Loucy (cell line): ENCODE measurements at regions not wholly inside any gene's neighbourhood (a gene's known extent, or its start where the extent isn't known, plus 50 kb on each side); places are given as distances from the start of the nearest gene placed in this dataset.

Experiments
- EZH2phosphoT487 ChIP-seq: fragments of 200-600 bp; IDR thresholded peaks from 2 replicates; pipeline ENCODE4 v1.6.1; 2018; ENCODE audit warnings: antibody characterized with exemption, mild to moderate bottlenecking, moderate library complexity, borderline replicate concordance
- TF ChIP-seq, protein P1 (sequence below): fragments of 200-600 bp; sonication (generic); conservative IDR thresholded peaks from 2 replicates; pipeline ENCODE4 v1.5.1; 2014; ENCODE audit warnings: mild to moderate bottlenecking, antibody characterized with exemption, low read length

DNA sequence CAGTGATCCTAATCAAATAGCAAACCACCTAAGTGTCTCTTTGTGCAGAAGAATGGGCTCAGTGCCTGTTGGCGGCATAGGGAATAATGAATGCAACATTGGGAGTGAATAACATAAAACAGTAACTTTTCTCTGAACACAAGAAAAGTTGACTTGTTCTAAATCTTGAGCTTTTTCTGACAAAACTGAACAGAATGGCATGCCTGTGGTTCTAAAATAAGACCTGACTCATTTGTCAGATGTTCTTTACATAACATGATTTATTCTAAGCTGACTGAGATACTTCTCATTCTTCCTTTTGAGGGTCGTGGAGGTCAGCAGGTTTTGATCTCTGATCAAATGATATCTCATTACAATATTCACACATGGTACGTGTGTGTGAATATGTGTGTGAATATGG, 165.4 kb upstream of the WDR1 start:
- TF ChIP-seq, protein P1, sequence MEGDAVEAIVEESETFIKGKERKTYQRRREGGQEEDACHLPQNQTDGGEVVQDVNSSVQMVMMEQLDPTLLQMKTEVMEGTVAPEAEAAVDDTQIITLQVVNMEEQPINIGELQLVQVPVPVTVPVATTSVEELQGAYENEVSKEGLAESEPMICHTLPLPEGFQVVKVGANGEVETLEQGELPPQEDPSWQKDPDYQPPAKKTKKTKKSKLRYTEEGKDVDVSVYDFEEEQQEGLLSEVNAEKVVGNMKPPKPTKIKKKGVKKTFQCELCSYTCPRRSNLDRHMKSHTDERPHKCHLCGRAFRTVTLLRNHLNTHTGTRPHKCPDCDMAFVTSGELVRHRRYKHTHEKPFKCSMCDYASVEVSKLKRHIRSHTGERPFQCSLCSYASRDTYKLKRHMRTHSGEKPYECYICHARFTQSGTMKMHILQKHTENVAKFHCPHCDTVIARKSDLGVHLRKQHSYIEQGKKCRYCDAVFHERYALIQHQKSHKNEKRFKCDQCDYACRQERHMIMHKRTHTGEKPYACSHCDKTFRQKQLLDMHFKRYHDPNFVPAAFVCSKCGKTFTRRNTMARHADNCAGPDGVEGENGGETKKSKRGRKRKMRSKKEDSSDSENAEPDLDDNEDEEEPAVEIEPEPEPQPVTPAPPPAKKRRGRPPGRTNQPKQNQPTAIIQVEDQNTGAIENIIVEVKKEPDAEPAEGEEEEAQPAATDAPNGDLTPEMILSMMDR, result no peak
- TF ChIP-seq EZH2phosphoT487, result no peak
